HG03378 (cell line): ENCODE measurements at regions not wholly inside any gene's neighbourhood (a gene's known extent, or its start where the extent isn't known, plus 50 kb on each side); places are given as distances from the start of the nearest gene placed in this dataset.
"Not testable (repeated sequence)": the region's sequence is repeated elsewhere in the genome, so short reads cannot be mapped to it uniquely, and the experiment has no call there.

ENCODE experiments used
- ATAC-seq: cut with Tn5 transposase; IDR thresholded peaks from one replicate; pipeline ENCODE4 v1.9.1; 2021; ENCODE audit warnings: mild to moderate bottlenecking, moderate library complexity; ENCODE audit not compliant: unreplicated experiment

DNA sequence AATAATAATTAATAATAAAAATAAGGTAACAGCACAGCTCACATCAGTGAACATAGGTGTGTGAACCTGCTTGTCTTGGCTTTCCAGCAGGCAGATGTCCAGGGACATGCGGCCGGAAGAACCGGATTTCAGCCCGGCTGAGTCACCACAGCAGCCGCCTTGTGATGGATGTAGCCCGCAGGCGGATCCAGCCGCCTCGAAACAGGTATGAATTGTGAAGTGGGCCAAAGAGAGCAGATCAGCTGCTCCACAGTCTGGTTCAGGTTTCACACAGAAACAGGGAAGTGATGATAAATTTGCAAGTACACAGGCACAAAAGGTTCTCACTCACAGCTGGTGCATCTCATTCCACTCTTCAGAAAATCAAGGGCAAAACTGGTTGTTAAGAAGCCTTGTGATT, 55.1 kb downstream of the ID4 start:
- no peak for ATAC-seq

DNA sequence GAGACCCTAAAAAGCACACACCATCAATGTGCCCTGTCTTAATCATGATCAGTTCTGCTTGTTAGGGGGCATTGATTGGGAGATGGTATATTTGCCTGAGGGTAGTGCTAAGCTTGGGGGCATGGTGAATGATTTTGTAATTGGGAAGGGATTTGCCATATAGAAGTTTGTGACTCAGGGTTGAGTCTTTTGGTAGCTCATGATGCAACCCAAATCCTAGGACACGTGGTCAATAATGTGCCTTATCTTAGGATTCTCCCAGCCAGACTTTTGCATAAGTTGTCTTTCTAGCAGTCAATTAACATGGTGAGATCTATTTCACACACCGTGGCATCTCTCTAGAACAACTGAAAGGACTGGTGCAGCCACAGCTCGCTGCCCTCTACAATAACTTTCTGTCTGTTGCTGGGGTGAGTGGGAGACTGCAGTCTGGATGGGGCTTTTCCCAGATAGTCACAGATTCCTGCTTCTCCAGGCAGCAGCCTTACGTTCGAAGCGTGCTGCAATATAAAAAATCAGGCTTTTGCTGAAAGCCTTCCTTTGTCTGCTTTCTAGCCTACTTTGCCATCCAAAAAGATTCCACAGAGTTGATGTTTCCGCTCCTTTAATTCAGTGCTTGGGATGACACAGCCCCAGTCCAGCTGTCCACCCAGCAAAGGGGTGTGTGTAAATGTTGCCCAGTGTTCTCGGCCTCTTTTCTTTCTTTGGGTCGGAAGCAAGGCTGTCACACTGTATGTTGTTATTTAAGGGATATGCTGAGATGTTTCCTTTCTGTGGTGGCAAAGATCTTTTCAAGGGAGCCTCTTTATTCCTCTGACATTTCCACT, 58.9 kb downstream of the ID4 start:
- no peak for ATAC-seq

DNA sequence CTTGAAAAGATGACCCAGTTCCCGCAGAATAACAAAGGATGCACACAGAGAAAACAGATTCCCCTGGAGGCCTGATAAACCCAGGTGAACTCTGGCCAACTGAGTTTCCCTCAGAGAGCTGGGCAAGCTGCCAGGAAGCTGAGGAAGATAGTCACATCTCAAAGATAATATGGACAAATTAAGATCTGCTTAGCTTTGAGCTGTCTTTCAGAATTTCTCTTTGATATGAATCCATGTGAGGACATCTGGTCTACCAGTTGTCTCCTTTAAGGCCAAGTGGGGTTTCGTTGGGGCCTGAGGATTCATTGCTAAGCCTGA, 59.5 kb downstream of the ID4 start:
- ATAC-seq = no peak

DNA sequence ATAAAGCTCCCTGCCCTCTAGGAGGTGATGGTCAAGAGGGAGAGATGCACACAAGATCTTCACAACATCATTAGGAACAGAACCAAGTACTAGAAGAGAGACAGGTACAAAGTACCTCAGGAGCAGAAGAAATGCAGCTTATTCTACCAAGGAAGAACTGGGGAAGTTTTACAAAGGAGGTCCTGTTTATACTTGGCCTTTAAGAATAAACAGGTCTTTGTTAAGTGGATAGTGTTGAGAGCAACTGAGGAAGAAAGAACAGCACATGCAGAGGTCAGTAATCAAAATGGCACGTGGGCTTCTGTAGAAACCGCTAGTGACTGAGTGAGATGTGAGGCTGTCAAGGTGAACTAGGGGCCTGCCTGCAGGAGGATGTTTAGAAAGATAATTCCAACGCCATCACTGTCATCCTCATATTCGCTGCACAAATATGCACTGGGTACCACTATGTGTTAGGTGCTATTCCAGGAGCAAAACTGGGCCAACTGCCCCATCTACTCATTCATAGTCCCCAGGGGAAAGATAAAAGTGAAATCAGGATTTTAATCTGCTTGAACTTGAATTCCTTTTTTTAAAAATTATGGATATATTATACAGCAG, 61.1 kb downstream of the ID4 start:
- no peak for ATAC-seq

DNA sequence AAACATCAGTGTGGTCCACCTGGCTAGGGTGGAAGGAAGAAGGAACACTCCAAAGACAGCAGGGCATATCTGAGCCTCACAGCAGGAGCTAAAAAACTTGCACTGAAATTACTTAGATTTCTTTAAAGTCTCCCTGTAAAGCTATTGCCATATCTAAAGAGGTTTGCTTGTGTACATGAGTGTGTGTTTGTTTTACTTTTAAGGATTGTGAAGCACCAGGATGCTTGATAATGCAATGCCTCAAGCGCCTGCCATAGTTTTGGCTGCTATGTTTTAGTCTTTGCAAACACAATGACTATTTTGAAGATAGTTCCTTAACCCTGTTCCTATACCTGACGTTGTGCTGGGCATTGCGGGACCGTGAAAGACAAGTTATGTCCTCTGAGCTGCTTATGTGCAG, 65.0 kb downstream of the ID4 start:
- ATAC-seq = no peak

DNA sequence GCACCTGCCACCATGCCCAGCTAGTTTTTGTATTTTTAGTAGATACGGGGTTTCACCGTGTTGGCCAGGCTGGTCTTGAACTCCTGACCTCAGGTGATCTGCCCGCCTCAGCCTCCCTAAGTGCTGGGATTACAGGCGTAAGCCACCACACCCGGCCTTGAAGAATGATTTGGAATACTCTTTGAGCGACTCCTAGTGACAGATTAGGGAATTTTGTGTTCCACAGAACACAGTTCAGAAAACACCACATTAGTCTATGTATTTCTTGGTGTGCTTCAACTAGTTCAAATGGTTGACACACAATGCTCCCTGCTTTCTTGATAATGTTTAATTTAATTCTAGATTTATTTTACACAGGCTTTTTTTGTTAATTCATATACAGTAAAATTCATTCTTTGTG, 67.2 kb downstream of the ID4 start:
- not testable (repeated sequence) for ATAC-seq

DNA sequence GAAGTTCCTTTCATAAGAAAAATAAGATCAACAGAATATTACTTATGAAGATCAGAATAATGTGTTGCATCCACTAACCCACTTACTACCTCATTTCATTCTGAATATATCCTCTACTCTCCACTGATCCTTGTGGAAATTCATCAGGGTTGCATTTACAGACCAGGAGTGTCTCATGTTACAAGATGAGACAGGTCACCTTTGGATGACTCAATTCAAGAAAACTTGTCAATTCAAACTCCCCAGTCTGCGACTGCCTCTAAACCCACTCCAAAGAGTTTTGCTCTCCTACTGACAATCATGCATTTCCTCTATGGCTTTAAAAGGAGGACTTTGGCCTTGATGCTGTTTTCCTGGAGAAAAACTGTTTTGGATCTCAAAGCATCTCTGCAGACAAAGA, 68.4 kb downstream of the ID4 start:
- no peak for ATAC-seq

DNA sequence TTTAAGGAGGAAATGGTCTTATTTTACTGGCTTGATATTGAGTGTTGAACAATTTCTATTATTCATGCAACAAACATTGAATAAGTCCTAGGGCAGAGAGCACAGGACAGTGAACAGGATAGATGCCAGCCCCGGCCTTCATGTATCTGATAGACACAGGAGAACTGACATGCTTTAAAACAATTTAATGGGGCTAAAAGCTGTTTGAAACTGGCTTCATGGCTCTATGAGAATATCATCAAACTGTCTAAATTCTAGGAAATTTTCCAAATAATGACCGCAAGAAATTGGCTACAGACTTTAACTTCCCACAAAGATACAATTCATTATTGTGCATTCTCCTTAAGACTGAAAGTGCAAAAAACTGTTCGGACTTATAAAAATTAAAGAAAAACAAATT, 69.0 kb downstream of the ID4 start:
- no peak for ATAC-seq

DNA sequence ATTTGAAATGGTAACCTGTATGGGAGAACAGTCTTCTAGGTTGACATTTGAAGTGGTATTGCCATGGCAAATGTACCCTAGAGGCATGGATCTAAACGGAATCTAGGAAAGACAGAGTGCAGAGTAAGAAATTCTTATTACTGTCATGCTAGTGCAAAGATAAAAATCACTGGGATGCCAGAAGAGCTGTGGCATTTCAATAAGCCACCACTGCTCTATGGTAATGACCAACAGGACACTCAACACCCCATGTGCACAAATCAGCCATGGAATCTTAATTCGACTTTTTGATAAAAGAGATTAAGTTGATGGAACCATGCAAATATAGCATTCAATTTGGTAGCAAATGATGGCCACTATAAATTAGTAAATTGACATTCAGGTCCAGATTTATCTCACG, 74.1 kb downstream of the ID4 start:
- no peak for ATAC-seq

DNA sequence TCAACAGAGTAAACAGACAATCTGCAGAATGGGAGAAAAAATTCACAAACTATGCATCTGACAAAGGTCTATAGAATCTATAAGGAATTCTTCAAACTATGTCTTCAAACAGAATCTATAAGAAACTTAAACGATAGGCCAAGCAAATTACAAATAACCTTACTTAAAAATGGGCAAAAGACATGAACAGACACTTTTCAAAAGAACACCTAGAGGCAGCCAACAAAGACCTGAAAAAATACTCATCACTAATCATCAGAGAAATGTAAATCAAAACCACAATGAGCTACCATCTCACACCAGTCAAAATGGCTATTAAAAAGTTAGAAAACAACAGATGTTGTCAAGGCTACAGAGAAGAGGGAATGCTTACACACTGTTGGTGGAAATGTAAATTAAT, 81.3 kb downstream of the ID4 start:
- no peak for ATAC-seq

DNA sequence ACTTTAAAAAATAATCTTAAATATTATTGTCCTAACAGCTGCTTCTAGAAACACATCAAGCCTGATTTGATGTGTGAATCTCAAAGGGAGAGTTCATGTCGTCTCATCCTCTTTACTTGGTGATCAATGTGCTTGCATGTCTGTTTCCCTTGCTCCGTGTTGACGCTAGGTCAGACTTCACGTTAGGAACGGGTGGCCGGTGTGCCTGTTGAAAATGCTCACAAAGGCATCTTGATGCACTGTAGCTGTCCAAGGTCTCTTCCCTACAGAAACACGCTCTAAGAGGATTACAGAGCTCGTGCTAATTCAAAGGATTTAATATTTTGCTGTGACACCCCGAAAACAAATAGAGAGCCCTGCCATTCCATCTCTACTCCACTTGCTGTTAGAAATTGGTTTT, 84.6 kb downstream of the ID4 start:
- no peak for ATAC-seq

DNA sequence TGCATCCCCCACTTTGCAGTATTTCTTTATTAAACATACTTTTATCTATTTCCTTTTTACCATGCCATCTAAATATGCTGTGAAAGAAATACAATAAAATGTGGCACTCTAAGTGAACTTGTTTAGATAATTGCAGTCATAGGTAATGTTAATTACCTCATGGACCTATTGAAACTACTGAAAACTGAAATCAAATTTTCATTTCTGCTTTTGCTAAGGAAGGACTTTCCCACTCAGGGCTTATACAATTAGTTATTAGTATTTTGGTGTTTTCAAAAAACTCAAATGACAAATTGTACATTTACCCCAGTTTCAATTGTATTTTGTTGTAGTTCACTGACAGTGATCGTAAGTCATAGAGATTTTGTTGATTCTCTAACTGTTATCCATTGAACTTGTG, 88.4 kb downstream of the ID4 start:
- no peak for ATAC-seq

DNA sequence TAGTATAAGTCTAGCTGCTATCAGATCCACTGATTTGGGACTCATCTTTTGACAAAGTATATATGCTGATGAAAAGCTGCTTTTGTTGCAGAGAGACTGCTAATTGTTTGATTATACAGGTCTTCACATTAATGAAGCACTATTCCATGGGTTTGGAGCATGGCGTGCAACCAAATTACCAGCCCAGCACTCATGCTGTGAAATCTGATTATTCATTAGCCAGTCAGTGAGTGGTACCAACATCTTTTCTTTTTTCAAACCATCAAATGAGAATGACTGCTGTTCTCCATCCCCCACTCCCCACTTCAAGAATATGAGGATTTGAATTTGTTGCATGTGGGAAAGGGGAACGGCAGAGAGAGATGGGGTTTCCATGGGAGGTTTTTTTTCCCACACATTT, 91.3 kb downstream of the ID4 start:
- ATAC-seq = no peak

DNA sequence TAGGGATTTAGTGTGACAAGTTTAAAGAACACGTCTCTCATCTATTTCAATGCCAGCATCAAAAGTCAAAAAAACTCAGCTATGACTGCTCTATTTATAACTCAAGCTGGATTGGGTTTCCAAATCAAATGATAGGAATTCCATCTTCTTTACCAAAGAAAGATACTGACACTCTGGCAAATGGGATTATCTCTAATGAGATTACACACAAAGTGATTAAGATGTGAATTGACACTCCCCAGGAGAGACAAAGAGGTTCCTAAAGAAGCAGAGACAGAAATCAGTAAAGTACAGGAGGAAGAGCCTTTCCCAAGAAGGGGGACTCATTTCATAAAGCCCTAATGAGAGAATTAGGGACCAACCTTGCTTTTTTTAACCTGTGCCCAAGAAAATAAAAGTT, 92.1 kb downstream of the ID4 start:
- ATAC-seq = no peak

DNA sequence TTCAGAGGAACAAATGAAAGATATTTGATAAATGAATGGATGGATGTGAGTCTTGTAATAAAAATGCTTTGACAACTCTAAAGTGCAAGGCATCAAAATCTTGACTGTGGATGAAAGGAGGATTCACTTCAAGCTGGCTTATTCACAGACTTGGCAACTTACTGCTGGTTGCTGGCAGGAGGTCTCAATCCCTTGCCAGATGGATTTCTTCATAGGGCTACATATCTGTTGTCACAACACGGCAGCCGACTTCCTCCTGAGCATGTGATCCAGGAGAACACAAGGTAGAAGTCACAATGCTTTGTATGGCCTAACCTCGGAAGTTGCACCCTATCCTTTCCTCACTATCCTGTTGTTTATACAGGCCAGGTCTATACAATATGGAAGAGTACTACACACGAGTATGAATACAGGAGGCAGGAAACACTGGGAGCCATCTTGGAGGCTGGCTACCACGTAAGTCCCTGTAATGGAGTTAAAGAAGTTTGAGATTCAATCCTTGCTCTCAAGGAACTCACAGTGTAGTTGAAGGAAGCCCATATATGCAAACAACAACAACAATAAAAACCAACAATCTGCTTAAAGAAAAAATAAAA, 97.9 kb downstream of the ID4 start:
- no peak for ATAC-seq

DNA sequence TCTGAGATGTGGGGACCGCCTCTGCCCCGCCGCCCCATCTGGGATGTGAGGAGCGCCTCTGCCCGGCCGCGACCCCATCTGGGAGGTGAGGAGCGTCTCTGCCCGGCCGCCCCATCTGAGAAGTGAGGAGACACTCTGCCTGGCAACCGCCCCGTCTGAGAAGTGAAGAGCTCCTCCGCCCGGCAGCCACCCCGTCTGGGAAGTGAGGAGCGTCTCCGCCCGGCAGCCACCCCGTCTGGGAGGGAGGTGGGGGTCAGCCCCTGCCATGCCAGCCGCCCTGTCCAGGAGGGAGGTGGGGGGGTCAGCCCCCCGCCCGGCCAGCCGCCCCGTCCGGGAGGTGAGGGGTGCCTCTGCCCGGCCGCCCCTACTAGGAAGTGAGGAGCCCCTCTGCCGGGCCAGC, 102.2 kb downstream of the ID4 start:
- ATAC-seq = not testable (repeated sequence)

DNA sequence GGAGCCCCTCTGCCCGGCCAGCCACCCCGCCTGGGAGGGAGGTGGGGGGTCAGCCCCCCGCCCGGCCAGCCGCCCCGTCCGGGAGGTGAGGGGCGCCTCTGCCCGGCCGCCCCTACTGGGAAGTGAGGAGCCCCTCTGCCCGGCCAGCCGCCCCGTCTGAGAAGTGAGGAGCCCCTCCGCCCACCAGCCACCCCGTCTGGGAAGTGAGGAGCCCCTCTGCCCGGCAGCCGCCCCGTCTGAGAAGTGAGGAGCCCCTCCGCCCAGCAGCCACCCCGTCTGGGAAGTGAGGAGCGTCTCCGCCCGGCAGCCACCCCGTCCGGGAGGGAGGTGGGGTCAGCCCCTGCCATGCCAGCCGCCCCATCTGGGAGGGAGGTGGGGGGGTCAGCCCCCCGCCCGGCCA, 102.8 kb downstream of the ID4 start:
- ATAC-seq = not testable (repeated sequence)

DNA sequence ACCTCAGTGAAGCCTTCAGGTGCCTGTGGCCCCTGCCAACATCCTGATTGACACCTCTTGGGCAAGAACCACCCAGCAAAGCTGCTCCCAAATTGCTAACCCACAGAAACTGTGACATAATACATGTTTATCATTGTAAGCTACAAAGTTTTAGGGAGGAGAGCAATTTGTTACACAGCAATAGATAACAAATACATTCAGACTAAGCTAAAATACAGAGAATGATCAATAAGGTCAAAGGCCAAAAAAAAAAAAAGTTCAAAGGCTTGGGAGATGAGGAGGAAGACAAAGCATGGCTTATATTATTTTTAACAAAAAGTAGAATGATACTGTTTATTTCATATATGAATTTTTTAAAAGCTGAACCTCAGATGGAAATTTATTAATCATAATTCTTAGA, 105.9 kb downstream of the ID4 start:
- ATAC-seq = no peak

DNA sequence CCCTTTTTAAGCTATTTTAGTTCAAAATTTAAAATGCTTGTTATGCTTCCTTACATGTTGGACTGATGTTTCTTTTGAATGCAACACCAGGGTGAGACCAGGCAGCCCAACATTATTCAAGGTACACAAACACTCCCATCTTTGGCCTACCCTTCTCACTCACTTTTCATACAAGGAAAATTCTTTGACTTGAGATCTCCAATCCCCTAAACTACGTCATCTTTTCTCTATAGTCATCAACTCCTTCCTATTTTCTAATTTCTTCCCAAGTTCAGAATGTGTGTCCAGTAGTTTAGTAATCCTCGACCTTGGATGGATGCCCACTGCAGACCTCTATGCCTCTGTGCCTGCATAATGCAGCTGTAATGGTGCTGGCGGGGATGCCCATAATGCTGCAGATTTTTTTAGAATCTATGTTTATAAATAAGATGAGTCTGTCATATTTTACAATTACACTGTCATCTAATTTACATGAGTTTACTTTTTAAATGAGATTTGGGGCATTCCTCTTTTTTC, 108.7 kb downstream of the ID4 start:
- ATAC-seq = no peak

DNA sequence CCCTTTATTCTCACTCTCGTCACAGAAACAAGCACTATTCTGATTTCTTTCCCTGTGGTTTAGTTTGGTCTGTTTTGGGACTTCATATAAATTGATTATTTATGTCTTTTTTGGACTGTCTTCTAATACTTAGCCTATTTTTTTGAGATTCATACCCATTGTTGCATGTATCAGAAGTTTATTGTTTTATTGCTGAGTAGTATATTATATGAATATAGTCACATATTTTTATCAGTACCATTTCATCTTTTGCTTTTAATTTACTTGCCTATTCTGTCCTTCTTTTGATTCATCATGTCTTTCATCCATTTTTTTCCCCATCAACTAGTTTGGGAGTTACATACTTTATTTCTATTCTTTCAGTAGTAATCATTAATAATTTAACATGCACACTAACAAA, 112.0 kb downstream of the ID4 start:
- no peak for ATAC-seq

DNA sequence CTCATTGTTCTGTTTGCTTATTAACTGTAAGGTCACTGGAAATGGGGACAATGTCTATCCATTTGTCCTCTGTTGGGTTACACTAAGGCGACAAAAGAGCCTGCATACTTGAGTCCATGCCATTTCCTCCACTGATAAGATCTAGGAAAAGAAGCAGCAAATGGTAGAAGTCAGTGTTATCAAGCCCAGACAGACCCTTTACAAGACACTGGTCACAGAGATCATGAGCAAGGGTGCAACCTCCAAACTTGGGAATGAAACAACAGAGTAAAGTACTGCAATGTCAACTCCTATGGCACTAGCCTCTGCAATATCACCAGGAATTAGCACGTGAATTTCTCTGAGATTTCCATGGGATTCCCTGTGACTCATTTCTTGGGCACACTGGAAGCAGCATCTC, 126.9 kb downstream of the ID4 start:
- no peak for ATAC-seq

DNA sequence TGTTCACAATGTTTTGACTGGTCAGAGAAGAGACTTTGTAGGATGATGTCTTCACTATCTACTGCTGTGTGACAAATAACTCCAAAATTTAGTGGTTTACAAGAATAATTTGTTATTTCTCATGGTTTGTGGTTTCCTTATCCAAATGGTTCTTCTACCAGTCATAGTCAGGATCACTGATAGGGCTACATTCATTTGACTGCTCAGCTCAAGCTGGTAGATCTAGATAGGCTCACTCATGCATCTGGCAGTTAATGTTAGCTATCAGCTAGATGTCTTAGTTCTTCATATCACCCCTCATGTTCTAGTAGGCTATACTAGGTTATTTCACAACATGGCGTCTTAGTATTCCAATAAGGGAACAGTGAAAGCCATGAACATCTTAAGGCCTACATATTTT, 131.0 kb downstream of the ID4 start:
- ATAC-seq = no peak
